ENCODE measurements at regions not wholly inside any gene's neighbourhood (a gene's known extent, or its start where the extent isn't known, plus 50 kb on each side); places are given as distances from the start of the nearest gene placed in this dataset.

GRCh38 chr19:16012552-16012951, 63.7 kb upstream of the TPM4 start:
- ATAC-seq, result no peak
- H3K27me3 ChIP-seq (ENCODE audit: control insufficient read depth, insufficient read depth, low read length), result no peaks in the 10 kb centered on the region
- intact Hi-C loops (cut with micrococcal nuclease; ENCODE audit: unreplicated experiment), result no loop called here
- POLR2A ChIA-PET, result no interaction called here
- in situ Hi-C loops (cut with HindIII; ENCODE audit: low pct_unique_long_range_greater_than_20kb, low sequenced_read_pairs), result no loop called here
- no TSS peak for BruUV-seq (replicated peaks)
- CTCF ChIA-PET, result no interaction called here
- DNase-seq (ENCODE audit: low read depth, low spot score), result no peak
- H3K9me3 ChIP-seq (ENCODE audit: control insufficient read depth, insufficient read depth, low read depth, low read length), result no peaks in the 10 kb centered on the region
- H3K36me3 ChIP-seq (ENCODE audit: control insufficient read depth, insufficient read depth, low read length), result no peaks in the 10 kb centered on the region
- TF ChIP-seq CTCF (IDR thresholded peaks at IDR 0.05), result no peak
- TF ChIP-seq POLR2AphosphoS5 (IDR thresholded peaks at IDR 0.05; ENCODE audit: low read depth, low read length), result no peak
- TF ChIP-seq SIN3A (IDR thresholded peaks at IDR 0.05; ENCODE audit: borderline replicate concordance, insufficient read depth, low read depth, low read length), result no peak
- no peak for TF ChIP-seq TCF7L2 (IDR thresholded peaks at IDR 0.05; ENCODE audit: low read depth, low read length)
- TF ChIP-seq REST (IDR thresholded peaks at IDR 0.05; ENCODE audit: insufficient read depth in 1 of 2, low read depth in 2 of 2, low read length in 1 of 2), result no peak
- no peak overlapping the region for H3K27ac ChIP-seq (ENCODE audit: low read length)
- H3K4me3 ChIP-seq (ENCODE audit: low read depth in 2 of 2, low read length in 2 of 2), result no peak overlapping the region
- no peaks in the 10 kb centered on the region for H3K4me1 ChIP-seq (ENCODE audit: control insufficient read depth, insufficient read depth, low read length)

- H3K9me3 ChIP-seq (ENCODE audit: control insufficient read depth, insufficient read depth, low read depth, low read length), result no peaks in the 10 kb centered on the region
- no peak overlapping the region for H3K4me3 ChIP-seq (ENCODE audit: low read depth in 2 of 2, low read length in 2 of 2)
- POLR2A ChIA-PET, result no interaction called here
- intact Hi-C loops (cut with micrococcal nuclease; ENCODE audit: unreplicated experiment), result no loop called here
- DNase-seq (ENCODE audit: low read depth, low spot score) (no peak), ATAC-seq (no peak)
- H3K36me3 ChIP-seq (ENCODE audit: control insufficient read depth, insufficient read depth, low read length), result no peaks in the 10 kb centered on the region
- no peaks in the 10 kb centered on the region for H3K27me3 ChIP-seq (ENCODE audit: control insufficient read depth, insufficient read depth, low read length)
- no peaks in the 10 kb centered on the region for H3K4me1 ChIP-seq (ENCODE audit: control insufficient read depth, insufficient read depth, low read length)
- no TSS peak for BruUV-seq (replicated peaks)
- in situ Hi-C loops (cut with HindIII; ENCODE audit: low pct_unique_long_range_greater_than_20kb, low sequenced_read_pairs), result no loop called here
- CTCF ChIA-PET, result no interaction called here
- H3K27ac ChIP-seq (ENCODE audit: low read length), result no peak overlapping the region
- TF ChIP-seq TCF7L2 (IDR thresholded peaks at IDR 0.05; ENCODE audit: low read depth, low read length) (no peak), POLR2AphosphoS5 (IDR thresholded peaks at IDR 0.05; ENCODE audit: low read depth, low read length) (no peak)
Observed at GRCh38 chr19:16013181-16013850, 63.0 kb upstream of the TPM4 start.
